Mesodermal cell (in vitro differentiated cells): ENCODE measurements at regions not wholly inside any gene's neighbourhood (a gene's known extent, or its start where the extent isn't known, plus 50 kb on each side); places are given as distances from the start of the nearest gene placed in this dataset.
"Not testable (repeated sequence)": the region's sequence is repeated elsewhere in the genome, so short reads cannot be mapped to it uniquely, and the experiment has no call there.

ENCODE experiments used
- H3K27ac ChIP-seq: 2 replicates; pipeline ENCODE4 v1.7.0; 2013; ENCODE audit warnings: mild to moderate bottlenecking, low read depth, low read length, moderate library complexity; ENCODE audit not compliant: severe bottlenecking
- H3K36me3 ChIP-seq: 2 replicates; pipeline ENCODE4 v1.7.1; 2013; ENCODE audit warnings: mild to moderate bottlenecking, low read length, moderate library complexity; ENCODE audit not compliant: control insufficient read depth, insufficient read depth
- H3K4me1 ChIP-seq: one replicate; pipeline ENCODE4 v1.7.1; 2013; ENCODE audit warnings: mild to moderate bottlenecking, low read length; ENCODE audit not compliant: insufficient read depth, control insufficient read depth, poor library complexity, severe bottlenecking
- H3K4me3 ChIP-seq: 2 replicates; pipeline ENCODE4 v1.7.0; 2013; ENCODE audit warnings: low read length, control low read depth, mild to moderate bottlenecking; ENCODE audit not compliant: insufficient read depth, poor library complexity, severe bottlenecking; ENCODE audit errors: extremely low read depth
- H3K9me3 ChIP-seq: 2 replicates; pipeline ENCODE4 v1.7.1; 2013; ENCODE audit warnings: mild to moderate bottlenecking, low read length, moderate library complexity; ENCODE audit not compliant: control insufficient read depth
- WGBS, 2 experiments: methylation state at CpG; one replicate each; pipeline ENCODE4 v1.1.5; 2013; ENCODE audit warnings: missing lambda C conversion rate in 2 of 2; ENCODE audit not compliant: insufficient coverage in 2 of 2; 5-methylcytosine and 5-hydroxymethylcytosine counted together

GRCh38 chr10:64808233-64808632 lies 1287.0 kb downstream of the REEP3 start:
- not testable (repeated sequence) for H3K4me1 ChIP-seq, H3K27ac ChIP-seq, H3K36me3 ChIP-seq, H3K9me3 ChIP-seq, H3K4me3 ChIP-seq

DNA sequence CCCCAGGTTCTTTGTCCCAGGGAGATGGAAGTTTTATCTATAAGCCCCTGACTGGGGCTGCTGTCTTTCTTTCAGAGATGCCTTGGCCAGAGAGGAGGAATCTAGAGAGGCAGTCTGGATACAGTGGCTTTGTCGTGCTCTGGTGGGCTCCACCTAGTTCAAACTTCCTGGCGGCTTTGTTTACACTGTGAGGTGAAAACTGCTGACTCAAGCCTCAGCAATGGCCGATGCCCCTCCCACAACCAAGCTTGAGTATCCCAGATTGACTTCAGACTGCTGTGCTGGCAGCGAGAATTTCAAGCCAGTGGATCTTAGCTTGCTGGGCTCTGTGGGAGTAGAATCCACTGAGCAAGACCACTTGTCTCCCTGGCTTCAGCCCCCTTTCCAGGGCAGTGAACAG lies 1288.8 kb downstream of the REEP3 start:
- 57 to 80% methylated on average over 3 to 4 of the region's 4 CpGs for WGBS, 2 experiments
- H3K36me3 ChIP-seq, H3K4me3 ChIP-seq, H3K9me3 ChIP-seq, H3K4me1 ChIP-seq: not testable (repeated sequence)
- H3K27ac ChIP-seq, result peak overlapping the region; percentile 77

DNA sequence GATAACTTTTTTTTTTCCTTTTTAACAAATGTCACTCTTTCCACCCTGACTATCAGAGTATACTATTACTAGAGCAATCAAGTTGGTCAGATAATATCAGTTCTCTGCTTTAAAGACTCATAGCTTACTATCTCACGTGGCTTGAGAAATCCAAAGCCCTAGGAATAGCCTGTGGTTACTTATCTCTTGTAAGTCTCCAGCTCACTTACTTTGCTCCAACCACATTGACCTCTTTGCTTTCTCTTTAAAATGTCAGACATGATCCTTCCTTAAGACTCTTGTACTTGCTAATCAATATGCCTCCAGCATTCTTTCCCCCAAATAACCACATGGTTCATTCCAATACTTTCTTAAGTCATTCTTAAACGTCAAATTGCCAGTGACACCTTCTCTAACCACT lies 1292.2 kb downstream of the REEP3 start:
- Histone ChIP-seq H3K36me3 (no peaks in the 10 kb centered on the region), H3K4me3 (no peak overlapping the region), H3K27ac (no peak overlapping the region), H3K4me1 (peaks cover 8% of the 10 kb centered on the region), H3K9me3 (no peaks in the 10 kb centered on the region)
- 85 to 87% methylated on average over 2 of the region's 2 CpGs for WGBS, 2 experiments

GRCh38 chr10:64814201-64814600 lies 1293.0 kb downstream of the REEP3 start:
- no peaks in the 10 kb centered on the region for H3K36me3 ChIP-seq
- no peaks in the 10 kb centered on the region for H3K9me3 ChIP-seq
- H3K4me3 ChIP-seq, result no peak overlapping the region
- 80 to 89% methylated on average over 1 of the region's 2 CpGs for WGBS, 2 experiments
- no peak overlapping the region for H3K27ac ChIP-seq
- H3K4me1 ChIP-seq, result peaks cover 8% of the 10 kb centered on the region

DNA sequence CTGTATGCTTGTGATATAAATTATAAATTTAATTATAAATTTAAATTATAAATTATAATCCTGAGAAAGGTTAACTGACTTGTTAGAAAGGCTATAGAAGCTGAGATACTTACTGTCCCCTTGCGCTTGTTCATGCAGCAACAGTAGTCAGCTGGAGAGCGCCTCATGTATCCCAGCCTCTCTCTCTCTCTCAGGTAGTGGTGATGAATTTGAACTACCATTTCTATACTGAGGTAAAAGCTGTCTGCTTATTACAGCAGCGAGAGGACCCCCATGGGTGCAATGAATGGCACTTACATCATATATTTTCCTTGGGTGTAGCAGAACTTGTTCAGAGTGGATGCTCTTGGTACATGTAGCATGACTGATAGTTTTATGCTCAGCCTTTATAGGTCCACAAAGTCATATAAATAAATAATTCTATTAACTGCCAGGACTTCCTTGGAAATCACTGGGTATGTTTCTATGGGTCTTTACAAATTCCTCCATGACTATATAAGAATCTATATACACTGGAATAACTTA lies 1308.7 kb downstream of the REEP3 start:
- no peaks in the 10 kb centered on the region for H3K4me1 ChIP-seq
- no peak overlapping the region for H3K27ac ChIP-seq
- no peaks in the 10 kb centered on the region for H3K9me3 ChIP-seq
- H3K36me3 ChIP-seq, result no peaks in the 10 kb centered on the region
- H3K4me3 ChIP-seq, result no peak overlapping the region
- WGBS, 2 experiments, result no CpG with 5 or more reads among the region's 3 CpGs

- H3K4me1 ChIP-seq, result no peaks in the 10 kb centered on the region
- H3K36me3 ChIP-seq, result no peaks in the 10 kb centered on the region
- no peak overlapping the region for H3K27ac ChIP-seq
- H3K9me3 ChIP-seq, result no peaks in the 10 kb centered on the region
- no peak overlapping the region for H3K4me3 ChIP-seq
- WGBS, 2 experiments, result 100% methylated on average over 1 of the region's 2 CpGs; no CpG with 5 or more reads in 1 of the 2 experiments
Measured at GRCh38 chr10:64830869-64831268, 1309.7 kb downstream of the REEP3 start.

GRCh38 chr10:64840341-64840740 lies 1319.1 kb downstream of the REEP3 start:
- Histone ChIP-seq H3K36me3 (no peaks in the 10 kb centered on the region), H3K4me3 (no peak overlapping the region), H3K4me1 (no peaks in the 10 kb centered on the region), H3K27ac (no peak overlapping the region), H3K9me3 (no peaks in the 10 kb centered on the region)
- WGBS, 2 experiments, result 84 to 95% methylated on average over 3 to 11 of the region's 12 CpGs

- no peaks in the 10 kb centered on the region for H3K9me3 ChIP-seq
- H3K4me3 ChIP-seq, result no peak overlapping the region
- H3K36me3 ChIP-seq, result no peaks in the 10 kb centered on the region
- H3K4me1 ChIP-seq, result no peaks in the 10 kb centered on the region
- WGBS, 2 experiments, result 86% methylated on average over 1 of the region's 2 CpGs; no CpG with 5 or more reads in 1 of the 2 experiments
- no peak overlapping the region for H3K27ac ChIP-seq
Measured at GRCh38 chr10:64846700-64847099, 1325.5 kb downstream of the REEP3 start.

- Histone ChIP-seq H3K4me3 (no peak overlapping the region), H3K4me1 (no peaks in the 10 kb centered on the region), H3K27ac (no peak overlapping the region), H3K9me3 (no peaks in the 10 kb centered on the region), H3K36me3 (no peaks in the 10 kb centered on the region)
- WGBS, 2 experiments, result 57 to 83% methylated on average over 1 of the region's 2 CpGs
Measured at GRCh38 chr10:64855941-64856340, 1334.7 kb downstream of the REEP3 start.

- Histone ChIP-seq H3K4me3 (no peak overlapping the region), H3K4me1 (no peaks in the 10 kb centered on the region), H3K36me3 (no peaks in the 10 kb centered on the region), H3K27ac (no peak overlapping the region), H3K9me3 (no peaks in the 10 kb centered on the region)
- WGBS, 2 experiments, result 100% methylated on average over 1 of the region's 2 CpGs
Measured at GRCh38 chr10:64859911-64860310, 1338.7 kb downstream of the REEP3 start.

DNA sequence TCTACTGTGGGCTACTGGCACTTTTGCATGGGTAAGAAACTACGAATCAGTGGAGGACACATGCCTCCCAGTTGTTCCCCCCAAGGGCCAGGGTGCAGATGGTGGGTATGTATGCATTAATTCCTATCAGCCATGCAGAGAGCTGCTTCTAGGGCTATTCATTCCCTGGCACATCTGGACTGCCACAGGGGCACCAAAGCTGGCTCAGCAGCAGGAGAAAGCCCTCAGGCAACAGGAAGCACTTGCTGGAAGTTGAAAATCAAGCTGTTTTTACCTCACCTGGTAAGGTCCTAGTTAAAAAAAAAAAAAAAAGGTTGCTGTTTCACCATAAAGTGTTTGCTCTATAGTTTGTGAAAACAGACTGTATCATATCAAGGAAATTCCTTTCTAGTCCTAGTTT lies 1342.6 kb downstream of the REEP3 start:
- no peak overlapping the region for H3K27ac ChIP-seq

More for the DNA sequence above, 1342.6 kb downstream of the REEP3 start:
- no peaks in the 10 kb centered on the region for H3K9me3 ChIP-seq
- H3K4me1 ChIP-seq, result no peaks in the 10 kb centered on the region
- no peak overlapping the region for H3K4me3 ChIP-seq
- no peaks in the 10 kb centered on the region for H3K36me3 ChIP-seq
- WGBS, 2 experiments, result 100% methylated on average over 1 of the region's 1 CpG
